HG02852 (cell line): ENCODE measurements at regions not wholly inside any gene's neighbourhood (a gene's known extent, or its start where the extent isn't known, plus 50 kb on each side); places are given as distances from the start of the nearest gene placed in this dataset.

Experiments
- ATAC-seq: cut with Tn5 transposase; IDR thresholded peaks from one replicate; pipeline ENCODE4 v1.9.1; 2021; ENCODE audit warnings: mild to moderate bottlenecking, moderate library complexity; ENCODE audit not compliant: unreplicated experiment

- no peak for ATAC-seq
These were observed 609.5 kb upstream of the PRKX start for GRCh38 chrX:4322916-4323315.

- no peak for ATAC-seq
These were observed 607.0 kb upstream of the PRKX start for GRCh38 chrX:4320436-4320947.

GRCh38 chrX:4315891-4316290, 602.4 kb upstream of the PRKX start:
- no peak for ATAC-seq

- no peak for ATAC-seq
These were observed 601.1 kb upstream of the PRKX start for GRCh38 chrX:4314586-4314985.

GRCh38 chrX:4277122-4277521, 563.7 kb upstream of the PRKX start:
- no peak for ATAC-seq

- no peak for ATAC-seq
These were observed 555.2 kb upstream of the PRKX start for GRCh38 chrX:4268676-4269075.

- ATAC-seq = no peak
These were observed 551.6 kb upstream of the PRKX start for GRCh38 chrX:4265036-4265435.

- ATAC-seq = no peak
These were observed 549.8 kb upstream of the PRKX start for GRCh38 chrX:4263030-4263803.

GRCh38 chrX:4253092-4253491, 539.6 kb upstream of the PRKX start:
- no peak for ATAC-seq

GRCh38 chrX:4249401-4249800, 536.0 kb upstream of the PRKX start:
- ATAC-seq = no peak

GRCh38 chrX:4243759-4244158, 530.3 kb upstream of the PRKX start:
- ATAC-seq = no peak

GRCh38 chrX:4240541-4241194, 527.2 kb upstream of the PRKX start:
- no peak for ATAC-seq

- no peak for ATAC-seq
These were observed 526.4 kb upstream of the PRKX start for GRCh38 chrX:4239650-4240540.

GRCh38 chrX:4238916-4239315, 525.5 kb upstream of the PRKX start:
- ATAC-seq = no peak

GRCh38 chrX:4225086-4225485, 511.6 kb upstream of the PRKX start:
- ATAC-seq = no peak

GRCh38 chrX:4206941-4207340, 493.5 kb upstream of the PRKX start:
- ATAC-seq = no peak

GRCh38 chrX:4197971-4198370, 484.5 kb upstream of the PRKX start:
- ATAC-seq = no peak

GRCh38 chrX:4193500-4194155, 480.2 kb upstream of the PRKX start:
- no peak for ATAC-seq

- ATAC-seq = no peak
These were observed 472.9 kb upstream of the PRKX start for GRCh38 chrX:4186331-4186730.

GRCh38 chrX:4185086-4185485, 471.6 kb upstream of the PRKX start:
- ATAC-seq = no peak

- no peak for ATAC-seq
These were observed 469.0 kb upstream of the PRKX start for GRCh38 chrX:4182408-4182806.
